NT2/D1 (cell line): ENCODE measurements at regions not wholly inside any gene's neighbourhood (a gene's known extent, or its start where the extent isn't known, plus 50 kb on each side); places are given as distances from the start of the nearest gene placed in this dataset.

Experiments
- SUZ12 ChIP-seq: IDR thresholded peaks from 2 replicates; pipeline ENCODE4 v1.6.1; 2011; ENCODE audit not compliant: insufficient read length, insufficient read depth; ENCODE audit errors: extremely low read depth
- YY1 ChIP-seq: IDR thresholded peaks from 2 replicates; pipeline ENCODE4 v1.6.1; 2011; ENCODE audit not compliant: insufficient read length, insufficient read depth
- ZNF274 ChIP-seq: IDR thresholded peaks from 2 replicates; pipeline ENCODE4 v1.6.1; 2011; ENCODE audit warnings: mild to moderate bottlenecking, low read depth, low read length

DNA sequence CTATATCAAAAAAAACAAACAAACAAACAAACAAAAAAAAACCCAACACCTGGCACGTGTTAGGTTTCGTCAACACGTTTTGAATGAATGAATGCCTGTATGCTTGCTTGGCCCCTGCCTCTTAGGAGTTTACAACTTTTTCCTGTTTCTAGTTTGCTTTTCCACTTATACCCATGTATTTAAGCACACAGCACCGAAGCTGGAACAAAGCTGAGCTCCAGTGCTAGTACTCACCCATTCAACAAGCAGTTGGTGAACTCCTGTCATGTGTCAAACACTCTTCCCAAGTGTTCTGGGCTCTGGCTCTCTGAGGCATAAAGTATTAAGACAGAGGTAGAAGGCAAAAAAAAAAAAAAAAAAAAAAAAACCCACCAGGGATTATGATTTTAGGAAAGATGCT lies 599.3 kb downstream of the BUD13 start:
- TF ChIP-seq YY1 (no peak), ZNF274 (no peak), SUZ12 (no peak)
